Brain microvascular endothelial cell (primary cell): ENCODE measurements at regions not wholly inside any gene's neighbourhood (a gene's known extent, or its start where the extent isn't known, plus 50 kb on each side); places are given as distances from the start of the nearest gene placed in this dataset.
"Not testable (repeated sequence)": the region's sequence is repeated elsewhere in the genome, so short reads cannot be mapped to it uniquely, and the experiment has no call there.

Experiments
- DNase-seq: peaks from one replicate; pipeline ENCODE4 v3.0.0-alpha.2; 2020
- H3K27ac ChIP-seq: fragments of 250-450 bp; sonication (Bioruptor Pico); 2 replicates; pipeline ENCODE4 v1.5.1; 2020; ENCODE audit warnings: mild to moderate bottlenecking, moderate library complexity
- H3K27me3 ChIP-seq: fragments of 250-450 bp; sonication (Bioruptor Pico); replicated peaks from 2 replicates; pipeline ENCODE4 v1.5.1; 2020; ENCODE audit warnings: mild to moderate bottlenecking
- H3K36me3 ChIP-seq: fragments of 250-450 bp; sonication (Bioruptor Pico); replicated peaks from 2 replicates; pipeline ENCODE4 v1.5.1; 2020; ENCODE audit warnings: mild to moderate bottlenecking
- H3K4me3 ChIP-seq: 2 replicates; pipeline ENCODE4 v1.5.1; 2011; ENCODE audit warnings: low read depth, mild to moderate bottlenecking, control low read depth, low read length, moderate library complexity
- CTCF ChIP-seq: IDR thresholded peaks from 2 replicates; pipeline ENCODE4 v1.5.1; 2011; ENCODE audit warnings: low read depth, mild to moderate bottlenecking, moderate library complexity, low read length, control low read depth, inconsistent platforms; ENCODE audit errors: missing control alignments
- in situ Hi-C: cut with HindIII; loops from 2 replicates; pipeline ENCODE4 v1.10.0; 2017; ENCODE audit warnings: low sequenced_read_pairs, low pct_ligation_motif_present

GRCh38 chr1:98550076-98550475 lies 111.4 kb upstream of the SNX7 start:
- TF ChIP-seq CTCF: no peak
- no peak overlapping the region for H3K27ac ChIP-seq
- in situ Hi-C loops: no loop called here
- DNase-seq: no peak
- no peaks in the 10 kb centered on the region for H3K27me3 ChIP-seq
- no peak overlapping the region for H3K4me3 ChIP-seq
- H3K36me3 ChIP-seq: no peaks in the 10 kb centered on the region

GRCh38 chr1:98546319-98546718 lies 115.2 kb upstream of the SNX7 start:
- Histone ChIP-seq H3K36me3 (no peaks in the 10 kb centered on the region), H3K27me3 (no peaks in the 10 kb centered on the region), H3K27ac (no peak overlapping the region), H3K4me3 (no peak overlapping the region)
- TF ChIP-seq CTCF: no peak
- in situ Hi-C loops: no loop called here
- DNase-seq: no peak

- H3K36me3 ChIP-seq: no peaks in the 10 kb centered on the region
- in situ Hi-C loops: no loop called here
- no peak for TF ChIP-seq CTCF
- DNase-seq: no peak
- no peak overlapping the region for H3K4me3 ChIP-seq
- no peak overlapping the region for H3K27ac ChIP-seq
- no peaks in the 10 kb centered on the region for H3K27me3 ChIP-seq
Observed at GRCh38 chr1:98538106-98538505, 123.4 kb upstream of the SNX7 start.

GRCh38 chr1:98523256-98523655 lies 138.3 kb upstream of the SNX7 start:
- in situ Hi-C loops: no loop called here
- TF ChIP-seq CTCF: no peak
- Histone ChIP-seq H3K27me3 (no peaks in the 10 kb centered on the region), H3K27ac (no peak overlapping the region), H3K4me3 (no peak overlapping the region), H3K36me3 (no peaks in the 10 kb centered on the region)
- peak; percentile 5 for DNase-seq

GRCh38 chr1:98516306-98516705 lies 145.2 kb upstream of the SNX7 start:
- Histone ChIP-seq H3K4me3 (no peak overlapping the region), H3K27ac (no peak overlapping the region), H3K36me3 (no peaks in the 10 kb centered on the region), H3K27me3 (no peaks in the 10 kb centered on the region)
- in situ Hi-C loops: no loop called here
- no peak for TF ChIP-seq CTCF
- no peak for DNase-seq

GRCh38 chr1:98515744-98516143 lies 145.8 kb upstream of the SNX7 start:
- no peak for TF ChIP-seq CTCF
- no peak for DNase-seq
- H3K36me3 ChIP-seq: no peaks in the 10 kb centered on the region
- no peak overlapping the region for H3K4me3 ChIP-seq
- in situ Hi-C loops: no loop called here
- H3K27ac ChIP-seq: no peak overlapping the region
- no peaks in the 10 kb centered on the region for H3K27me3 ChIP-seq

- H3K27me3 ChIP-seq, H3K4me3 ChIP-seq, H3K27ac ChIP-seq, DNase-seq, in situ Hi-C loops, H3K36me3 ChIP-seq: not testable (repeated sequence)
Observed at GRCh38 chr1:98512216-98512615, 149.3 kb upstream of the SNX7 start.
